H1 (cell line): ENCODE measurements at regions not wholly inside any gene's neighbourhood (a gene's known extent, or its start where the extent isn't known, plus 50 kb on each side); places are given as distances from the start of the nearest gene placed in this dataset.

ENCODE experiments used
- CTCF ChIA-PET: fragments of 300-600 bp; sonication (Branson Sonifier 250); formaldehyde crosslinking; loops from one replicate; lab custom pipeline; 2021; ENCODE audit not compliant: partially characterized antibody; lab: Charles Lee
- POLR2A ChIA-PET: fragments of 300-600 bp; sonication (Branson Sonifier 250); formaldehyde crosslinking; loops from one replicate; lab custom pipeline; 2021; ENCODE audit warnings: inconsistent platforms; ENCODE audit not compliant: partially characterized antibody; lab: Charles Lee
- DNase-seq, 2 experiments: peaks; one replicate each; pipeline versions ENCODE4 v3.0.0 to v3.0.0-alpha.2; 2010 to 2022; ENCODE audit warnings: low spot score in 2 of 2, low read depth in 1 of 2, mixed read lengths in 1 of 2
- FAIRE-seq: peaks from 2 replicates; lab custom pipeline; 2011; peaks lifted over from hg19 to GRCh38; lab: Jason Lieb, UNC
- H2AFZ ChIP-seq: 2 replicates; pipeline ENCODE4 v1.8.1; 2012; ENCODE audit warnings: low read length, inconsistent platforms
- H2AK5ac ChIP-seq: 2 replicates; pipeline ENCODE4 v1.6.1; 2013; ENCODE audit warnings: low read depth, low read length
- H2BK120ac ChIP-seq: replicated peaks from 2 replicates; pipeline ENCODE3; 2013; ENCODE audit warnings: low read depth, low read length, inconsistent platforms
- H2BK12ac ChIP-seq: 2 replicates; pipeline ENCODE4 v1.6.1; 2013; ENCODE audit warnings: low read depth, low read length
- H2BK15ac ChIP-seq: 2 replicates; pipeline ENCODE4 v1.6.1; 2013; ENCODE audit warnings: low read length
- H2BK20ac ChIP-seq: 2 replicates; pipeline ENCODE4 v1.6.1; 2013; ENCODE audit warnings: low read length
- H2BK5ac ChIP-seq: 2 replicates; pipeline ENCODE4 v1.6.1; 2013; ENCODE audit warnings: low read depth, low read length
- H3K14ac ChIP-seq: 2 replicates; pipeline ENCODE4 v1.6.1; 2013; ENCODE audit warnings: inconsistent platforms; ENCODE audit not compliant: insufficient read length
- H3K18ac ChIP-seq: 2 replicates; pipeline ENCODE4 v1.6.1; 2013; ENCODE audit warnings: low read length; ENCODE audit errors: extremely low read depth
- H3K23ac ChIP-seq: 2 replicates; pipeline ENCODE4 v1.6.1; 2013; ENCODE audit warnings: inconsistent platforms; ENCODE audit not compliant: insufficient read length
- H3K23me2 ChIP-seq: 2 replicates; pipeline ENCODE4 v1.6.1; 2013; ENCODE audit warnings: low read depth, low read length
- H3K27ac ChIP-seq: 2 replicates; pipeline ENCODE4 v1.6.1; 2011; ENCODE audit warnings: low read depth, low read length, inconsistent platforms
- H3K27me3 ChIP-seq, 4 experiments: replicated peaks in 1 of 4; 1 replicate in 1 of 4; 2 replicates in 3 of 4; pipeline versions ENCODE4 v1.6.1 to v1.8.1; 2011 to 2013; ENCODE audit warnings: low read length in 3 of 4, mild to moderate bottlenecking in 3 of 4, inconsistent platforms in 2 of 4, mixed read lengths in 2 of 4, moderate library complexity in 1 of 4; ENCODE audit not compliant: control insufficient read depth in 3 of 4, insufficient read depth in 3 of 4; ENCODE audit errors: extremely low read depth in 1 of 4
- H3K36me3 ChIP-seq, 4 experiments: 2 replicates each; pipeline versions ENCODE4 v1.6.1 to v1.8.1; 2011 to 2013; ENCODE audit warnings: mild to moderate bottlenecking in 4 of 4, low read length in 3 of 4, moderate library complexity in 2 of 4, control low read depth in 1 of 4, inconsistent platforms in 1 of 4; ENCODE audit not compliant: insufficient read depth in 4 of 4, control insufficient read depth in 2 of 4
- H3K4ac ChIP-seq: replicated peaks from 2 replicates; pipeline ENCODE3; 2013; ENCODE audit warnings: low read length, low read depth, mixed read lengths, inconsistent platforms; ENCODE audit not compliant: insufficient read length
- H3K4me1 ChIP-seq, 4 experiments: replicated peaks in 1 of 4; 1 replicate in 1 of 4; 2 replicates in 3 of 4; pipeline versions ENCODE4 v1.6.1 to v1.8.1; 2011 to 2013; ENCODE audit warnings: low read length in 3 of 4, inconsistent platforms in 2 of 4, mixed read lengths in 1 of 4; ENCODE audit not compliant: insufficient read depth in 4 of 4, control insufficient read depth in 3 of 4
- H3K4me2 ChIP-seq, 2 experiments: 2 replicates each; pipeline versions ENCODE4 v1.6.1 to v1.8.1; 2011 to 2013; ENCODE audit warnings: low read depth in 2 of 2, low read length in 2 of 2, control low read depth in 1 of 2, inconsistent platforms in 1 of 2, mild to moderate bottlenecking in 1 of 2; ENCODE audit not compliant: insufficient read depth in 1 of 2
- H3K4me3 ChIP-seq, 4 experiments: fragments of 200-600, 300-600 bp in 1 of 4; sonication (generic), shearing (Covaris generic), sonication (Bioruptor Twin) in 1 of 4; 2 replicates each; pipeline versions ENCODE4 v1.5.1 to v1.8.1; 2011 to 2016; ENCODE audit warnings: low read length in 4 of 4, low read depth in 3 of 4, control low read depth in 2 of 4, inconsistent platforms in 2 of 4, mild to moderate bottlenecking in 2 of 4, mixed read lengths in 1 of 4, moderate library complexity in 1 of 4; ENCODE audit not compliant: insufficient read depth in 2 of 4; ENCODE audit errors: extremely low read depth in 1 of 4
- H3K56ac ChIP-seq: replicated peaks from 2 replicates; pipeline ENCODE3; 2013; ENCODE audit warnings: low read depth, mild to moderate bottlenecking, mixed read lengths, low read length, inconsistent platforms; ENCODE audit not compliant: insufficient read length
- H3K79me1 ChIP-seq: 2 replicates; pipeline ENCODE4 v1.6.1; 2013; ENCODE audit warnings: low read depth, low read length, control low read depth
- H3K79me2 ChIP-seq, 2 experiments: 2 replicates each; pipeline versions ENCODE4 v1.6.1 to v1.8.1; 2012 to 2013; ENCODE audit warnings: low read length in 2 of 2, mild to moderate bottlenecking in 2 of 2, inconsistent platforms in 1 of 2; ENCODE audit not compliant: insufficient read depth in 2 of 2, control insufficient read depth in 1 of 2
- H3K9ac ChIP-seq, 4 experiments: replicated peaks in 1 of 4; 1 replicate in 1 of 4; 2 replicates in 3 of 4; pipeline versions ENCODE4 v1.6.1 to v1.8.1; 2011 to 2013; ENCODE audit warnings: low read depth in 3 of 4, low read length in 3 of 4, control low read depth in 2 of 4, mild to moderate bottlenecking in 2 of 4, moderate library complexity in 2 of 4, inconsistent platforms in 1 of 4; ENCODE audit errors: extremely low read depth in 1 of 4
- H3K9me3 ChIP-seq, 2 experiments: 2 replicates each; pipeline versions ENCODE4 v1.6.1 to v1.8.1; 2012 to 2013; ENCODE audit warnings: mild to moderate bottlenecking in 2 of 2, moderate library complexity in 2 of 2, control low read depth in 1 of 2, inconsistent platforms in 1 of 2, low read depth in 1 of 2, low read length in 1 of 2, mixed read lengths in 1 of 2; ENCODE audit not compliant: insufficient read depth in 2 of 2
- H4K20me1 ChIP-seq, 2 experiments: replicated peaks in 1 of 2; 2 replicates each; pipeline versions ENCODE3 to v1.8.1; 2011 to 2013; ENCODE audit warnings: inconsistent platforms in 2 of 2, low read length in 2 of 2, mild to moderate bottlenecking in 1 of 2; ENCODE audit not compliant: insufficient read depth in 2 of 2, control insufficient read depth in 1 of 2
- H4K5ac ChIP-seq: 2 replicates; pipeline ENCODE4 v1.6.1; 2013; ENCODE audit warnings: low read length, low read depth, mixed read lengths, inconsistent platforms; ENCODE audit not compliant: insufficient read length
- H4K8ac ChIP-seq: 2 replicates; pipeline ENCODE4 v1.8.0; 2013; ENCODE audit warnings: mild to moderate bottlenecking, moderate library complexity, low read length, inconsistent platforms; ENCODE audit not compliant: insufficient read depth; ENCODE audit errors: extremely low read depth
- H4K91ac ChIP-seq: replicated peaks from 2 replicates; pipeline ENCODE3; 2013; ENCODE audit warnings: low read length, mixed read lengths, inconsistent platforms; ENCODE audit not compliant: insufficient read length
- BRCA1 ChIP-seq: IDR thresholded peaks from 2 replicates; pipeline ENCODE4 v1.6.1; 2012; ENCODE audit warnings: low read depth, low read length, improper control_type of control experiment
- CBX5 ChIP-seq: fragments of 300-800, 300-1000 bp; sonication (generic); IDR thresholded peaks from 2 replicates; pipeline ENCODE4 v1.7.1; 2016; ENCODE audit warnings: antibody characterized with exemption, low read length, low read depth
- CBX8 ChIP-seq: fragments of 300-800, 300-1000 bp; sonication (generic); IDR thresholded peaks from 2 replicates; pipeline ENCODE4 v1.7.1; 2016; ENCODE audit warnings: low read depth, low read length, borderline replicate concordance
- CEBPB ChIP-seq: IDR thresholded peaks from 2 replicates; pipeline ENCODE4 v1.6.1; 2012; ENCODE audit warnings: low read depth, low read length
- KDM1A ChIP-seq: fragments of 200-600, 300-600 bp; sonication (generic); IDR thresholded peaks from 2 replicates; pipeline ENCODE4 v1.7.1; 2016; ENCODE audit warnings: mild to moderate bottlenecking, low read length, borderline replicate concordance
- KDM5A ChIP-seq: fragments of 200-600 bp; IDR thresholded peaks from 2 replicates; pipeline ENCODE4 v1.7.1; 2012; ENCODE audit warnings: mild to moderate bottlenecking, low read length, inconsistent platforms, mixed read lengths
- PHF8 ChIP-seq: fragments of 200-600 bp; sonication (generic); conservative IDR thresholded peaks from 2 replicates; pipeline ENCODE4 v1.7.1; 2012; ENCODE audit warnings: low read depth, mild to moderate bottlenecking, inconsistent platforms, low read length, moderate library complexity
- POLR2A ChIP-seq, 2 experiments: IDR thresholded peaks; 1 replicate in 1 of 2; 2 replicates in 1 of 2; pipeline ENCODE4 v1.6.1; 2011; ENCODE audit warnings: low read depth in 2 of 2, low read length in 2 of 2, mild to moderate bottlenecking in 2 of 2; ENCODE audit errors: control extremely low read depth in 1 of 2
- SP4 ChIP-seq: IDR thresholded peaks from 2 replicates; pipeline ENCODE4 v1.6.1; 2012; ENCODE audit warnings: low read length, inconsistent platforms
- YY1 ChIP-seq: IDR thresholded peaks from 2 replicates; pipeline ENCODE4 v1.6.1; 2011; ENCODE audit warnings: low read depth, mild to moderate bottlenecking, low read length
- WGBS, 2 experiments: shearing (Covaris generic) in 1 of 2; methylation state at CpG; one replicate each; pipeline versions ENCODE4 v1.1.6 to v1.1.7; 2013 to 2015; ENCODE audit warnings: low lambda C conversion rate in 2 of 2, mixed read lengths in 2 of 2, inconsistent platforms in 1 of 2, low coverage in 1 of 2, missing lambda C conversion rate in 1 of 2; ENCODE audit not compliant: insufficient replicate concordance in 2 of 2, insufficient coverage in 1 of 2, insufficient read length in 1 of 2; ENCODE audit errors: extremely low coverage in 1 of 2, missing lambda C conversion rate in 1 of 2; 5-methylcytosine and 5-hydroxymethylcytosine counted together
- TF ChIP-seq, protein P1 (sequence below): IDR thresholded peaks from 2 replicates; pipeline ENCODE4 v1.6.1; 2012; ENCODE audit warnings: low read length, inconsistent platforms
- TF ChIP-seq, protein P2 (sequence below): IDR thresholded peaks from 2 replicates; pipeline ENCODE4 v1.6.1; 2012; ENCODE audit warnings: inconsistent platforms

DNA sequence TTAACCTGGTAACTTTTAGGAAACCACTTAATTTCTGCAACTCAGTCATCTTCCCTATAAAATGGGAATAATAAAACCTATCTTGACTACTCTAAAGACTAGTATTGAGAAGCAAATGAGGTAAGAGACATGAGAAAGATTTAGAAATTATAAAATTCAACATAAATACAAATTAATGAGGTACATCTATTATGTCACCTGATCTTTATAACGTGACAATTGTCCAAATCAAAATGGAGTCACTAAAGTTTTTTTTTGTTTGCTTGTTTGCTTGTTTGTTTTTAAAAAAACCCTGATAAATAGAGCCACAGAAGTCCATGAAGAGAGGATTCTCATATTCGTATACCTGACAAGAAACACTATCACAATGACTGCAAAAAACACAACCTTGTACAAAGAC, 242.8 kb downstream of the LRRN1 start:
- no peak overlapping the region for H4K91ac ChIP-seq
- no peak overlapping the region for H3K4ac ChIP-seq
- no peak overlapping the region for H4K5ac ChIP-seq
- no peak overlapping the region for H3K23ac ChIP-seq
- ChIA-PET CTCF (interaction anchor here (0.6 kb wide), 1 partner anchor 438 kb away, joined by 3 read pairs; no protein-coding TSS in a partner anchor), POLR2A (no interaction called here)
- DNase-seq (no peak), FAIRE-seq (no peak)
- H2BK120ac ChIP-seq, result no peak overlapping the region
- H3K27ac ChIP-seq, result no peak overlapping the region
- no peak overlapping the region for H2BK20ac ChIP-seq
- H3K4me1 ChIP-seq, result no peaks in the 10 kb centered on the region
- H3K79me2 ChIP-seq, result no peaks in the 10 kb centered on the region
- H2BK5ac ChIP-seq, result no peak overlapping the region
- no peak overlapping the region for H2AK5ac ChIP-seq
- H3K4me3 ChIP-seq, result no peak overlapping the region
- no peaks in the 10 kb centered on the region for H3K27me3 ChIP-seq
- H2BK12ac ChIP-seq, result no peak overlapping the region
- H3K14ac ChIP-seq, result no peak overlapping the region
- no peak overlapping the region for H3K4me2 ChIP-seq
- H2AFZ ChIP-seq, result no peak overlapping the region
- no peak overlapping the region for H2BK15ac ChIP-seq
- no peaks in the 10 kb centered on the region for H3K36me3 ChIP-seq
- no peak overlapping the region for H4K8ac ChIP-seq
- 90% methylated on average over 2 of the region's 2 CpGs; no CpG with 5 or more reads in 1 of the 2 experiments for WGBS, 2 experiments
- H4K20me1 ChIP-seq, result no peaks in the 10 kb centered on the region
- no peaks in the 10 kb centered on the region for H3K79me1 ChIP-seq
- no peak overlapping the region for H3K18ac ChIP-seq
- H3K56ac ChIP-seq, result no peak overlapping the region
- H3K23me2 ChIP-seq, result peaks cover 1% of the 10 kb centered on the region; the same call in 1 of the 2 replicates
- H3K9me3 ChIP-seq, result no peaks in the 10 kb centered on the region
- H3K9ac ChIP-seq, result no peak overlapping the region
- no peak for TF ChIP-seq POLR2A (IDR thresholded peaks at IDR 0.05; ENCODE audit: control extremely low read depth in 1 of 2, low read depth in 2 of 2, low read length in 2 of 2)
- TF ChIP-seq KDM1A, result no peak
- TF ChIP-seq SP4, result no peak
- no peak for TF ChIP-seq CBX5
- no peak for TF ChIP-seq YY1
- no peak for TF ChIP-seq KDM5A
- no peak for TF ChIP-seq CEBPB
- TF ChIP-seq CBX8, result no peak
- TF ChIP-seq, protein P1, sequence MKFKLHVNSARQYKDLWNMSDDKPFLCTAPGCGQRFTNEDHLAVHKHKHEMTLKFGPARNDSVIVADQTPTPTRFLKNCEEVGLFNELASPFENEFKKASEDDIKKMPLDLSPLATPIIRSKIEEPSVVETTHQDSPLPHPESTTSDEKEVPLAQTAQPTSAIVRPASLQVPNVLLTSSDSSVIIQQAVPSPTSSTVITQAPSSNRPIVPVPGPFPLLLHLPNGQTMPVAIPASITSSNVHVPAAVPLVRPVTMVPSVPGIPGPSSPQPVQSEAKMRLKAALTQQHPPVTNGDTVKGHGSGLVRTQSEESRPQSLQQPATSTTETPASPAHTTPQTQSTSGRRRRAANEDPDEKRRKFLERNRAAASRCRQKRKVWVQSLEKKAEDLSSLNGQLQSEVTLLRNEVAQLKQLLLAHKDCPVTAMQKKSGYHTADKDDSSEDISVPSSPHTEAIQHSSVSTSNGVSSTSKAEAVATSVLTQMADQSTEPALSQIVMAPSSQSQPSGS, result no peak
- no peak for TF ChIP-seq BRCA1
- no peak for TF ChIP-seq PHF8
- TF ChIP-seq, protein P2, sequence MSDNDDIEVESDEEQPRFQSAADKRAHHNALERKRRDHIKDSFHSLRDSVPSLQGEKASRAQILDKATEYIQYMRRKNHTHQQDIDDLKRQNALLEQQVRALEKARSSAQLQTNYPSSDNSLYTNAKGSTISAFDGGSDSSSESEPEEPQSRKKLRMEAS, result no peak
